Karpas-422 (cell line): ENCODE measurements at regions not wholly inside any gene's neighbourhood (a gene's known extent, or its start where the extent isn't known, plus 50 kb on each side); places are given as distances from the start of the nearest gene placed in this dataset.

Experiments used
- DNase-seq: peaks from one replicate; pipeline ENCODE4 v3.0.0-alpha.2; 2015
- H2AFZ ChIP-seq: fragments of 200-600 bp; sonication (generic); 2 replicates; pipeline ENCODE4 v1.6.1; 2014; ENCODE audit warnings: antibody characterized with exemption, low read length, mixed read lengths
- H3K27ac ChIP-seq: fragments of 200-600 bp; sonication (generic); 2 replicates; pipeline ENCODE4 v1.5.1; 2014; ENCODE audit warnings: mild to moderate bottlenecking, low read length, moderate library complexity
- H3K27me3 ChIP-seq: fragments of 200-600 bp; sonication (generic); 2 replicates; pipeline ENCODE4 v1.6.1; 2014; ENCODE audit warnings: low read length, mixed read lengths
- H3K36me3 ChIP-seq: fragments of 200-600 bp; sonication (generic); 2 replicates; pipeline ENCODE4 v1.6.1; 2014; ENCODE audit warnings: low read length, mixed read lengths; ENCODE audit not compliant: insufficient read depth
- H3K4me1 ChIP-seq: fragments of 200-600 bp; sonication (generic); 2 replicates; pipeline ENCODE4 v1.6.1; 2014; ENCODE audit warnings: mild to moderate bottlenecking, low read length, mixed read lengths
- H3K4me2 ChIP-seq: fragments of 200-600 bp; sonication (generic); 2 replicates; pipeline ENCODE4 v1.6.1; 2014; ENCODE audit warnings: low read length, low read depth, mild to moderate bottlenecking; ENCODE audit not compliant: poor library complexity, severe bottlenecking
- H3K4me3 ChIP-seq: fragments of 200-600 bp; sonication (generic); 2 replicates; pipeline ENCODE4 v1.5.1; 2014; ENCODE audit warnings: mild to moderate bottlenecking, antibody characterized with exemption, low read length, mixed read lengths
- H3K79me2 ChIP-seq: fragments of 200-600 bp; sonication (generic); 2 replicates; pipeline ENCODE4 v1.6.1; 2014; ENCODE audit warnings: mild to moderate bottlenecking, low read length, mixed read lengths
- H3K9ac ChIP-seq: fragments of 200-600 bp; sonication (generic); 2 replicates; pipeline ENCODE4 v1.6.0; 2014; ENCODE audit warnings: low read length
- H3K9me2 ChIP-seq: fragments of 200-600 bp; sonication (generic), shearing (Covaris generic); replicated peaks from 2 replicates; pipeline ENCODE4 v1.6.0; 2014; ENCODE audit warnings: mild to moderate bottlenecking, low read length, moderate library complexity; ENCODE audit not compliant: insufficient read depth
- H3K9me3 ChIP-seq: fragments of 300-700, 200-600 bp; sonication (generic); 2 replicates; pipeline ENCODE4 v1.6.1; 2014; ENCODE audit warnings: low read length, mixed read lengths
- H4K20me1 ChIP-seq: fragments of 200-600 bp; sonication (generic); 2 replicates; pipeline ENCODE4 v1.6.1; 2014; ENCODE audit warnings: mild to moderate bottlenecking, antibody characterized with exemption, low read length, low read depth; ENCODE audit not compliant: insufficient read depth

DNA sequence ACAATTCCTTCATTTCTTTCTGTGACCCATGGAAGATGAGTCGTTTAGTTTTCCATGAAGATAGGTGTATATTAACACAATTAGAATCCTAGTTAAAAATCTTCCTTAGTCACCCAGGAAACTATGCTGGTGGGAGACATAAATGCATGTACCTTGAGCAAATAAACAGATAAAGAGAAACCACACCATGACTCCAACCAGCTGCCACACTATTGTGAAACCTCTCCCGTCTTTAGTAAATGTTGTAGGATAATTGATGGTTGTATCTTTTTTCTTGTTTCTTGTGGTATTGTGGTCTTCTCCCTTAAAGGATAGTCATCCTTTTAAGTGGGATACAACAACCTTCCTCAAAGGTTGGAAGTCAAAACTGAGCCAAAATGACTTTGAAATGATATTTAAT is 103.8 kb upstream of the LEF1 start:
- no peak overlapping the region for H2AFZ ChIP-seq

DNA sequence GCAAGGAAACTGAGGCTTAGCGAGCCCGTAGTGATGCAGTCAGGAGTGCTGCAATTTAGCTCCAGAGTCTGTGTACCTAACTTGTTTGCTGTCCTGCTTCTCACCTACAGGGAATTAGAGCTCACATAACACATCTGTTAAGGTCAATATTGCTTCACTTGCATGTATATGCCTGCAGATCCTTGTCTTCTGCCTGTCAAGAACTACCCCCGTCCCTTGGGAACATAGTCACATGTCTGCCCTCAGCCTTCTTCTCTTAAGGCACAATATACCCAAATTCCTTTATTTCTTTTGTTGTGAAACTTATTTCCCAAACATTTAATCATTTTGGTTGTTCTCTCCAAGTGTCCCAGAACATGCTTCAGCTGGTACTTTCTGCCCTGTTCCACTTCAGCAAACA is 103.3 kb upstream of the LEF1 start:
- Histone ChIP-seq H3K9me3 (no peaks in the 10 kb centered on the region), H3K79me2 (no peaks in the 10 kb centered on the region), H3K9ac (no peak overlapping the region), H3K27ac (no peak overlapping the region), H3K4me3 (no peak overlapping the region), H3K4me1 (no peaks in the 10 kb centered on the region), H3K36me3 (no peaks in the 10 kb centered on the region), H3K9me2 (no peaks in the 10 kb centered on the region), H3K27me3 (no peaks in the 10 kb centered on the region), H4K20me1 (no peaks in the 10 kb centered on the region), H2AFZ (no peak overlapping the region), H3K4me2 (no peak overlapping the region)
- no peak for DNase-seq

More for the DNA sequence above, 103.8 kb upstream of the LEF1 start:
- Histone ChIP-seq H3K27ac (no peak overlapping the region), H3K27me3 (no peaks in the 10 kb centered on the region), H3K4me3 (no peak overlapping the region), H3K4me1 (no peaks in the 10 kb centered on the region), H3K4me2 (no peak overlapping the region), H3K9me2 (no peaks in the 10 kb centered on the region), H3K79me2 (no peaks in the 10 kb centered on the region), H3K9me3 (no peaks in the 10 kb centered on the region), H3K36me3 (no peaks in the 10 kb centered on the region), H4K20me1 (no peaks in the 10 kb centered on the region), H3K9ac (no peak overlapping the region)
- no peak for DNase-seq

DNA sequence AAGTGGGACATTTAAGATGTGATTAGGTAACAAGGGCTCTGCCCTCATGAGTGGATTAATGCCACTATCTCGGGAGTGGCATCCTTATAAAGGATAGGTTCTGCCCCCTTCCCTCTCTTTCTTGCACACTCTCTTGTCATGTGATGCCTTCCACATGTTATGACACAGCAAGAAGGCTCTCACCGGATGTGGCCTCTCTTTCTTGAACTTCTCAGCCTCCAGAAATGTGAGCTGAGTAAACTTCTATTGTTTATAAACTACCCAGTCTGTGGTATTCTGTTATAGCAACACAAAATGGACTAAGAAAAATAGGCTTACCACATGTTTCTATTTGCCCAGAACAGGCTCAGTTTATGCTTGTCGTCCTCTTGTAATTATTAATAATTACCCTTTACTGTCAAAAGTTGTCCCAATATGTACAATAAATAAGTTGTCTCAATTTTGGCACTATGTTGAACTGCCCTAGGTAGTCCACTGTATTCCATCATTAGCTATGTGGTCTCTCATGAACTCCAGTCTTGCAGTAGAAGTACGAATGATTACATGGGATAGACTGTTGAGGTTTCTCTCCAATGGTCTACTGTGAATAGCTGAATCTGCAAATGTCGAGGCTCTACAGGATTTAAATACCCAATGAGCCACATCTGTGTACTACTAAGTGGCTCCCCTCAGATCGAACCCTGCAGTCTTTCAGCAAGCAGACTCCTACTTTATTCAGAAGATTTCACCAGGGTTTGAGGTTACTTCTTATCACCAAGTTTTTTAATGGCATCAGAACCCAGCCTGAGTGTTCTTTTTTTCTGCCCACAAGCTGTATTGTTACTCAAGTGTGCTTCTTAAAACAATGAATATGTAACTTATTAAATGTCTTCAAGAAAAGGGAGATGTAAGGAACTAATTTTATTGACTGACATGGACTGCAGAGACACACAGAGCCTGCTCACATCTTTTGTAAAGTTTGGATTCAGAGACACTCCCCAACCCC is 102.0 kb upstream of the LEF1 start:
- Histone ChIP-seq H3K4me1 (no peaks in the 10 kb centered on the region), H4K20me1 (no peaks in the 10 kb centered on the region), H2AFZ (no peak overlapping the region), H3K36me3 (no peaks in the 10 kb centered on the region), H3K79me2 (no peaks in the 10 kb centered on the region), H3K27me3 (no peaks in the 10 kb centered on the region), H3K27ac (no peak overlapping the region), H3K9me3 (no peaks in the 10 kb centered on the region), H3K9me2 (no peaks in the 10 kb centered on the region), H3K9ac (no peak overlapping the region), H3K4me3 (no peak overlapping the region), H3K4me2 (no peak overlapping the region)
- no peak for DNase-seq

DNA sequence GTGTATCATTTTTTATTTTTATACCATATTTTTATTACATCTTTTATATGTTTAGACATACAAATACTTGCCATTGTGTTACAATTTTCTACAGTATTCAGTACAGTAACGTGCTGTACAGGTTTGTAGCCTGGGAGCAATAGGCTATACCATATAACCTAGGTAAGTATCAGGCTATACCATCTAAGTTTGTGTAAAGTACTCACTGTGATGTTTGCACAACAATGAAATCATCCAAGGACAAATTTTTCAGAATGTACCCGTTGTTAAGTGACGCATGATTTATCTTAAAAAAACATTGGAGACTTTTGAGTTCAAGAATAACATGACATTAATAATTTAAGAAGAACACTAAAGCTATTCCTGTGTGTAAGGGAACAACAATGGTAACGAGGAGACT is 96.0 kb upstream of the LEF1 start:
- Histone ChIP-seq H2AFZ (no peak overlapping the region), H3K36me3 (no peaks in the 10 kb centered on the region), H3K79me2 (no peaks in the 10 kb centered on the region), H3K27me3 (no peaks in the 10 kb centered on the region), H3K9me3 (no peaks in the 10 kb centered on the region), H3K4me3 (no peak overlapping the region), H3K4me2 (no peak overlapping the region), H3K9me2 (no peaks in the 10 kb centered on the region), H3K27ac (no peak overlapping the region), H4K20me1 (no peaks in the 10 kb centered on the region), H3K4me1 (no peaks in the 10 kb centered on the region), H3K9ac (no peak overlapping the region)
- DNase-seq, result no peak

DNA sequence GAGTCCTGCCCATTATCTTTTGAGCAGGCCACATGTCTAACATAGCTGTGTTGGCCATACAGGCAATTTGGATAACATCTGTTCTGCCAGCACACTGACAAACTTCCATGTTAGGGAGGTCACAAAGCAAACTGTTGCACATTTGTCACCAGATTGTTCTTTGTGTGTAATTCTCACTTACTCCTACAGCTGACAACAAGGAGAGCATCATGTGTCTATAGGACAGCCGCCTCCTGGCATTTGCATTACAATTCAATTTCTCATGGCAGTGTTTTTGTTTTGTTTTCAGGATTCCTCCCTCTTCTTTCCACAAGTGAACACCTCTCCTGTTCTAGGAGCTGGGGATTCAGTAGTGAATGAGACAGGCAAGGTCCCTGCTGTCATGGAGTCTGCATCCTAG is 94.3 kb upstream of the LEF1 start:
- Histone ChIP-seq H3K27ac (no peak overlapping the region), H3K9me3 (no peaks in the 10 kb centered on the region), H3K79me2 (no peaks in the 10 kb centered on the region), H4K20me1 (no peaks in the 10 kb centered on the region), H3K9ac (no peak overlapping the region), H3K27me3 (no peaks in the 10 kb centered on the region), H3K4me3 (no peak overlapping the region), H2AFZ (no peak overlapping the region), H3K36me3 (no peaks in the 10 kb centered on the region), H3K4me1 (no peaks in the 10 kb centered on the region), H3K9me2 (no peaks in the 10 kb centered on the region), H3K4me2 (no peak overlapping the region)
- DNase-seq, result no peak

DNA sequence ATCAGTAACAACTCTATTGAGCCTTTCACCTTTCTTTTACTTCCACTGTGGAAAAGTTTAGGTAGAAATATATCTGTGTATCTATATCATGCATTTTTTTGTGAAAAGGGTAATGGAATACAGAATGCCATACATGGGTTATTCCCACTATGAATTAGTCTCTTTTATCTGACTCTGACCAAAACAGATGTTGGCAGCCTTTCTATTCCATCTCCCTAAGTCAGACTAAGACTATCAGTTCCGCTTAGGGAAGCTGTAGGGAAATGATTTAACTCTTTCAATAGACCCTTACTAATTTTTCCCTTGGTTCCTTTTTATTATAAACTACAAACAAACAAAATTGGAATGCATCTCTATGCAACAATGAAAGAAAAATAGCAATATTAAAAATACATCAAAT is 92.3 kb upstream of the LEF1 start:
- DNase-seq, result no peak
- no peaks in the 10 kb centered on the region for H3K9me2 ChIP-seq

DNA sequence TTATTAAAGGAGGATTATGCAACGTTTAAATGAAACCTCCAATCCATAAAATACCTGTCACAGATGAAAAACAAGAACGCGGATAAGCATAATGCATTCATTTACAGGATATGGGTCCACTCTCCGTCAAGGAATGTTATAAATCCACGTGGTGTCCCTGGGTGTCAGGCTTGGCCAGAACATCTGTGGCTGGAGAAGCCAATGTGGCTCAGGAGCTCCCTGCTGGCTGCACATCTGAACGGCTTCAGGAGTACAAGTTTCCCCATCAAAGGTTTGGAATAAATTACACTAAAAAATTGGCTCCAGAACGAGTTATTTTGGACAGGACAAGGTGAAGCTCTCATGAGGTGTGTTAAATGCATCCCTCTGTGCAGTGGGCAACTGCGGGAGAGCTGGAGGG is 87.8 kb upstream of the LEF1 start:
- Histone ChIP-seq H3K79me2 (no peaks in the 10 kb centered on the region), H2AFZ (no peak overlapping the region), H3K9me3 (no peaks in the 10 kb centered on the region), H3K36me3 (no peaks in the 10 kb centered on the region), H3K9ac (no peak overlapping the region), H3K9me2 (no peaks in the 10 kb centered on the region), H3K27ac (no peak overlapping the region), H4K20me1 (no peaks in the 10 kb centered on the region), H3K4me2 (no peak overlapping the region), H3K4me3 (no peak overlapping the region), H3K27me3 (no peaks in the 10 kb centered on the region), H3K4me1 (no peaks in the 10 kb centered on the region)
- no peak for DNase-seq

More for the DNA sequence above, 92.3 kb upstream of the LEF1 start:
- Histone ChIP-seq H3K9me3 (no peaks in the 10 kb centered on the region), H3K27me3 (no peaks in the 10 kb centered on the region), H3K4me2 (no peak overlapping the region), H3K9ac (no peak overlapping the region), H4K20me1 (no peaks in the 10 kb centered on the region), H2AFZ (no peak overlapping the region), H3K4me3 (no peak overlapping the region), H3K27ac (no peak overlapping the region), H3K4me1 (no peaks in the 10 kb centered on the region), H3K79me2 (no peaks in the 10 kb centered on the region), H3K36me3 (no peaks in the 10 kb centered on the region)

DNA sequence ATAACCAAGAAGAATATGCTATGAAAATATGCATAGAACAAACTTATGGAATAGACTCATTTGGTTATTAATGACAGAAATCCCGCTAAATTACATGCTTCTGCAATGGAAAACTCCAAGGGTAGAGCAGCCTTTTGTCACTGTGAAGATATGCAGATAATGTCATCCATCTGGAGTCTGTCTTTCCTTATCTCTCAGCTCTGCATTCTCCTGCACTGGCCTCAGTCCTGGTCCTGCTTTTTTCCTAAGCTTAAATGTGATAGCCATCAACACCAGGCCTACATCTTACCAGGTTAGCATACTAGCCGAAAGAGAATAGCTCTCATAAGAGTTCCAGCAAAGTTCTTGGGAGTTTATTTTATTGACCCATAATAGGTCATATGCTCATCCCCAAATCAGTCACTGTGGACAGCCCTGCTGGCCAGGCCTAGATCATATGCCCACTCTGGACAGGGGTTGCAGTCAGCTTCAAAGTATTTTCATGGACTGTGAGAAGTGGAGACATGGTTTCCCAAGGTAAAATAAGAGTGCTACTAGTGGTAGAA is 86.5 kb upstream of the LEF1 start:
- H3K4me1 ChIP-seq, result no peaks in the 10 kb centered on the region
- H3K9me2 ChIP-seq, result no peaks in the 10 kb centered on the region
- H4K20me1 ChIP-seq, result no peaks in the 10 kb centered on the region
- H3K9me3 ChIP-seq, result no peaks in the 10 kb centered on the region
- no peaks in the 10 kb centered on the region for H3K36me3 ChIP-seq
- H2AFZ ChIP-seq, result no peak overlapping the region
- no peaks in the 10 kb centered on the region for H3K79me2 ChIP-seq
- H3K9ac ChIP-seq, result no peak overlapping the region
- DNase-seq, result no peak
- H3K4me2 ChIP-seq, result no peak overlapping the region
- H3K27me3 ChIP-seq, result no peaks in the 10 kb centered on the region
- no peak overlapping the region for H3K27ac ChIP-seq
- no peak overlapping the region for H3K4me3 ChIP-seq
